Heart left ventricle (tissue), 13 donors: ENCODE measurements at regions not wholly inside any gene's neighbourhood (a gene's known extent, or its start where the extent isn't known, plus 50 kb on each side); places are given as distances from the start of the nearest gene placed in this dataset.

Experiments
- CTCF ChIP-seq, 12 donors: fragments of 200-600 bp; sonication (generic) in 4 of 12; IDR thresholded peaks; one replicate each; pipeline versions ENCODE4 v1.5.0 to v1.8.0; 2018 to 2022; ENCODE audit warnings: antibody characterized with exemption in 12 of 12, mild to moderate bottlenecking in 5 of 12
- POLR2A ChIP-seq, 2 donors: fragments of 450-650 bp; IDR thresholded peaks; one replicate each; pipeline ENCODE4 v1.6.1; 2017; ENCODE audit warnings: antibody characterized with exemption in 2 of 2, mild to moderate bottlenecking in 2 of 2, moderate library complexity in 2 of 2
- donor health status: ischemic (EF 13 %, LVEDD 7.1; RV severe dilation, severe dysfunction).
- donor health status: DM: no; HTN: yes; CAD: no.
- donor health status: DM: no; HTN: no; CAD: no.
- donor health status: ischemic (EF 25% LVEDD 6.9; RV normal size, moderate dysfunction).
- donor health status: ischemic (EF 25% LVEDD 5.7; RV mildly dilated, moderate dysfunction).
- donor health status: ischemic (EF 35%, LVEDD 5.7; RV mildly dilated, moderate dysfunction).
- donor health status: nonischemic (EF 11% LVEDD 7.7; RV severe dilation, severe dysfunction).
- donor health status: DM: yes; HTN: yes; CAD: no.
- donor health status: PGD.
- donor health status: ischemic (EF 29% LVEDD 5.4; RV normal size, mild dysfunction).
- donor health status: nonischemic (EF 23%, LVEDD 6.1; RV moderate dilation, normal function).

GRCh38 chrX:39396358-39396995, 595.2 kb downstream of the MID1IP1 start:
- TF ChIP-seq CTCF (IDR thresholded peaks at IDR 0.05) (no peak), POLR2A (IDR thresholded peaks at IDR 0.05) (no peak)
